Activated CD8-positive, alpha-beta memory T cell treated with anti-CD3 and anti-CD28 coated beads for 36 hours (primary cell): ENCODE measurements at regions not wholly inside any gene's neighbourhood (a gene's known extent, or its start where the extent isn't known, plus 50 kb on each side); places are given as distances from the start of the nearest gene placed in this dataset.

Source experiments
- CTCF ChIA-PET: fragments of 350-600 bp; sonication (Branson Sonifier 250); formaldehyde crosslinking; loops from one replicate; lab custom pipeline; 2021; ENCODE audit warnings: antibody characterized with exemption; lab: Charles Lee
- POLR2A ChIA-PET: fragments of 350-600 bp; sonication (Branson Sonifier 250); formaldehyde crosslinking; loops from one replicate; lab custom pipeline; 2021; ENCODE audit warnings: antibody characterized with exemption; lab: Charles Lee

GRCh38 chr11:19453651-19454257, 213.0 kb upstream of the E2F8 start:
- CTCF ChIA-PET: no interaction called here

GRCh38 chr11:19451609-19452008, 210.9 kb upstream of the E2F8 start:
- ChIA-PET CTCF (no interaction called here), POLR2A (no interaction called here)

More at GRCh38 chr11:19453651-19454257, 213.0 kb upstream of the E2F8 start:
- POLR2A ChIA-PET: no interaction called here

GRCh38 chr11:19450282-19450681, 209.5 kb upstream of the E2F8 start:
- ChIA-PET CTCF (interaction anchor here (0.6 kb wide), 1 partner anchor 259 kb away, joined by 3 read pairs; no protein-coding TSS in a partner anchor), POLR2A (no interaction called here)

GRCh38 chr11:19448651-19449050, 207.9 kb upstream of the E2F8 start:
- CTCF ChIA-PET: no interaction called here
- POLR2A ChIA-PET: no interaction called here

GRCh38 chr11:19447150-19447566, 206.4 kb upstream of the E2F8 start:
- ChIA-PET CTCF (no interaction called here), POLR2A (no interaction called here)

- ChIA-PET CTCF (interaction anchor here (0.6 kb wide), 1 partner anchor 14 kb away, joined by 3 read pairs; no protein-coding TSS in a partner anchor), POLR2A (no interaction called here)
These were observed 205.0 kb upstream of the E2F8 start for GRCh38 chr11:19445771-19446170.

GRCh38 chr11:19444231-19444630, 203.5 kb upstream of the E2F8 start:
- CTCF ChIA-PET: no interaction called here
- POLR2A ChIA-PET: no interaction called here

- ChIA-PET POLR2A (no interaction called here), CTCF (interaction anchor here (0.5 kb wide), 1 partner anchor 494 kb away, joined by 3 read pairs; no protein-coding TSS in a partner anchor)
These were observed 201.8 kb upstream of the E2F8 start for GRCh38 chr11:19442554-19442910.

GRCh38 chr11:19441752-19442553, 201.2 kb upstream of the E2F8 start:
- ChIA-PET CTCF (interaction anchor here (0.5 kb wide), 1 partner anchor 494 kb away, joined by 3 read pairs; no protein-coding TSS in a partner anchor), POLR2A (no interaction called here)

GRCh38 chr11:19441288-19441687, 200.5 kb upstream of the E2F8 start:
- POLR2A ChIA-PET: no interaction called here
- CTCF ChIA-PET: no interaction called here

GRCh38 chr11:19437760-19438159, 197.0 kb upstream of the E2F8 start:
- ChIA-PET CTCF (no interaction called here), POLR2A (no interaction called here)

- CTCF ChIA-PET: no interaction called here
- POLR2A ChIA-PET: no interaction called here
These were observed 196.2 kb upstream of the E2F8 start for GRCh38 chr11:19436932-19437331.

GRCh38 chr11:19435306-19435989, 194.7 kb upstream of the E2F8 start:
- ChIA-PET CTCF (no interaction called here), POLR2A (no interaction called here)

GRCh38 chr11:19433791-19434190, 193.0 kb upstream of the E2F8 start:
- CTCF ChIA-PET: interaction anchor here (1.0 kb wide), 1 partner anchor 11 kb away, joined by 3 read pairs; no protein-coding TSS in a partner anchor

GRCh38 chr11:19433367-19433766, 192.6 kb upstream of the E2F8 start:
- CTCF ChIA-PET: interaction anchor here (1.0 kb wide), 1 partner anchor 10 kb away, joined by 3 read pairs; no protein-coding TSS in a partner anchor
- POLR2A ChIA-PET: no interaction called here

More at GRCh38 chr11:19433791-19434190, 193.0 kb upstream of the E2F8 start:
- POLR2A ChIA-PET: no interaction called here

GRCh38 chr11:19432370-19433061, 191.8 kb upstream of the E2F8 start:
- CTCF ChIA-PET: no interaction called here
- POLR2A ChIA-PET: no interaction called here

GRCh38 chr11:19430754-19431398, 190.1 kb upstream of the E2F8 start:
- CTCF ChIA-PET: no interaction called here

GRCh38 chr11:19430346-19430745, 189.6 kb upstream of the E2F8 start:
- CTCF ChIA-PET: no interaction called here
- POLR2A ChIA-PET: no interaction called here

More at GRCh38 chr11:19430754-19431398, 190.1 kb upstream of the E2F8 start:
- POLR2A ChIA-PET: no interaction called here
